Activated naive CD8-positive, alpha-beta T cell treated with anti-CD3 and anti-CD28 coated beads, Interleukin-2, amount 50 U/mL, for 24 hours (primary cell): ENCODE measurements at regions not wholly inside any gene's neighbourhood (a gene's known extent, or its start where the extent isn't known, plus 50 kb on each side); places are given as distances from the start of the nearest gene placed in this dataset.

Source experiments
- ATAC-seq: fragments of 150-1000 bp; cut with Tn5 transposase; one replicate; pipeline ENCODE4 v1.10.0; 2021
- DNase-seq: peaks from one replicate; pipeline ENCODE4 v3.0.0; 2021
- H3K27ac Mint-ChIP-seq: one replicate; pipeline ENCODE4 v1.8.0; 2021; ENCODE audit warnings: mild to moderate bottlenecking, mixed read lengths
- H3K27me3 Mint-ChIP-seq: one replicate; pipeline ENCODE4 v1.8.0; 2021; ENCODE audit warnings: mixed read lengths
- H3K36me3 Mint-ChIP-seq: one replicate; pipeline ENCODE4 v1.8.0; 2021; ENCODE audit warnings: low read depth, mixed read lengths
- H3K4me1 Mint-ChIP-seq: one replicate; pipeline ENCODE4 v1.8.0; 2021; ENCODE audit warnings: mixed read lengths
- H3K4me3 Mint-ChIP-seq: one replicate; pipeline ENCODE4 v1.8.0; 2021; ENCODE audit warnings: mild to moderate bottlenecking, moderate library complexity, mixed read lengths
- H3K9me3 Mint-ChIP-seq: one replicate; pipeline ENCODE4 v1.8.0; 2021; ENCODE audit warnings: mixed read lengths

DNA sequence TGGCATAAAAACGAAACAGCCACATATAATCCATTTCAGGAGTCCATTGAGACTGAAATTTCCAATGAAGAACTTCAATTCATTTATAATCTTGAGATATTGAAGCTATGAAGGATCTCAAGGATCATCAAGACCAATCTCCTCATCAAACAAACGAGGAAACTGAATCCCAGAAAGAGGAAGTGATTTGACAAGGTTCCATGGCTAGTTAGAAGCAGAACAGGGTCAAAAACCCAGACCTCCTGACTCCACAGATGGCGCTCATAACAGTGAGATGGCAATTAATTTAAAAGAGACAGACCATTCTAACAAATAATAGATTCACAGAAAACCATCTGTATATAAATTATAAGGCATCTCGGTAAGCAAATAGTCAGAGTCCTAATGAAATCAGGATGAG, 229.7 kb downstream of the KCTD12 start:
- no peaks in the 10 kb centered on the region for H3K9me3 Mint-ChIP-seq
- H3K27me3 Mint-ChIP-seq, result peaks cover 7% of the 10 kb centered on the region
- no peaks in the 10 kb centered on the region for H3K4me1 Mint-ChIP-seq
- ATAC-seq, result no peak
- no peak for DNase-seq
- H3K36me3 Mint-ChIP-seq, result no peaks in the 10 kb centered on the region
- no peak overlapping the region for H3K27ac Mint-ChIP-seq
- no peak overlapping the region for H3K4me3 Mint-ChIP-seq

DNA sequence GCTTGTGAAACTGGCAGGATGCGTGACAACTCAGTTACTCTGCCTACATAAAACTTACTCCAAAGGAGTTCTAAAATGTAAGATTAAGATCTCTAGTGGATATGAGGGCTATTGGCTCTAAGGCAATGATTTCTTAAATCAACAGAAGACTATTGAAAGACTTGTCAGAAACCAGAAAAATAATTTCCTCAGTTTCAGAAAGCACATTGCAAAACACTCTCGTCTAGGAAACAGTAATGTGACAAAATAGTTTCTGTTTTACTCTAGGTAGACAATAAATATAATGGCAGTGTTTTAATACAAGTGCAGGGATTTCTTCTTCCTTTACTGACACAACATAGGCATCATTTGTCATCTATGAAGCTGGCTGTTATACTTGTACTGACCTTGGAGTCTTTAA, 230.1 kb downstream of the KCTD12 start:
- Mint-ChIP-seq H3K27ac (no peak overlapping the region), H3K4me3 (no peak overlapping the region), H3K36me3 (no peaks in the 10 kb centered on the region), H3K4me1 (no peaks in the 10 kb centered on the region), H3K9me3 (no peaks in the 10 kb centered on the region), H3K27me3 (peaks cover 11% of the 10 kb centered on the region)
- DNase-seq, result no peak
- ATAC-seq, result no peak

DNA sequence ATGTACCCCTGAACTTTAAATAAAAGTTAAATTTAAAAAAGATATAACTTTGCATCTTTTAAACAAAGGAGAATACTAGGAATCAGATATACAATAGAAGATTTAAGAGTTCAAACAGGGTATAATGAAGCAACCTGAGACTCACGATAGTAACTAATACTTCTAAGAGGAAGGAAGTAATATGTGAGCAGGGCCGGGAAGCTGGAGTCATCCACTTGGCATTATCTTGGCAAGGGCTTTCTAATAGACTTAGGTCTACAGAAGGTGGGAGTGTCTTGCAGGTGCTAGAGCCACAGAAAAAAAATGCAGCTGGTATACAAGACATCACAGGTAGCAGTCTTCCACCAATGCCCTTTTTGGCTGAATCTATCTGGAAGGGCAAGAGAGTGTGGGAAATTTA, 231.9 kb downstream of the KCTD12 start:
- H3K36me3 Mint-ChIP-seq, result no peaks in the 10 kb centered on the region
- H3K9me3 Mint-ChIP-seq, result no peaks in the 10 kb centered on the region
- peaks cover 13% of the 10 kb centered on the region for H3K27me3 Mint-ChIP-seq
- ATAC-seq (no peak), DNase-seq (no peak)
- no peak overlapping the region for H3K27ac Mint-ChIP-seq
- no peak overlapping the region for H3K4me3 Mint-ChIP-seq
- H3K4me1 Mint-ChIP-seq, result no peaks in the 10 kb centered on the region

DNA sequence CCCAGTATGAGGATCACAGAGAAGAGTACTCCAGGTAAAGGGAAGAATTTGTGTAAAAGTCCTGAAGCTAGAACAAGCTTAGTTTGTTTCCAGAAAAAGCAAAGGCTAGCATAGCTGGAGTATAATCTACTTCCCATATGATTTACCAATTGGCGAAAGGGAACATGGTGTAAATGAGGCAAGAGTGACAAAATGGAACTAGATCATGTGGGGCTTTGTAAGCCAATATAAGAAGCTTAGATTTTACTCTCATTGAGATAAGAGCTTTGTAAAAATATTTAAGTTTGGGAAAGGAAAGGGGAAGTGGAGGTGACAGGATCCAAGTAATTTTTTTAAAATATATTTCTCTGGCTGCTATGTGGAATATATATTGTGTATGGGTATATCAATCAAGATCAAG, 234.9 kb downstream of the KCTD12 start:
- Mint-ChIP-seq H3K4me1 (no peaks in the 10 kb centered on the region), H3K9me3 (no peaks in the 10 kb centered on the region), H3K36me3 (no peaks in the 10 kb centered on the region), H3K27me3 (peaks cover 19% of the 10 kb centered on the region), H3K4me3 (no peak overlapping the region), H3K27ac (no peak overlapping the region)
- ATAC-seq (no peak), DNase-seq (no peak)

DNA sequence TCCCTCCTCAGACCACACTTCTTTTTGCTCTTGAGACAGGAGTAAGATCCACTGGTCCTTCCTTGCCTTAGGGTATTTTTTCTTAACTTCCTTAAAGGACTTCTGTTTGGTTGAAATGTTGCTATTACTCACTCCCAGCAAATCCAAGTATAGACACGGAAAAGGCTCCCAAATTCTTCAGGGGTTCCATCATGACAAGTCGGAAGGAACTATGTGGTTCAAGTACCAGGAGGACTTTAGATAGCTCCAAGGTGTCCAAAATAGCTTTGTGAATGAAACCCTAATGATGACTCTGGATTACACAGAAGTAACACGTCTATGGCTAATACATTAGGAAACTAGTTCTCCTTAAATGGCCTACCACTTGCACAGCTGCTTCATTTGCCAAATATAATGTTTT, 238.7 kb downstream of the KCTD12 start:
- Mint-ChIP-seq H3K27ac (no peak overlapping the region), H3K27me3 (peaks cover 17% of the 10 kb centered on the region), H3K9me3 (no peaks in the 10 kb centered on the region), H3K36me3 (no peaks in the 10 kb centered on the region), H3K4me1 (no peaks in the 10 kb centered on the region), H3K4me3 (no peak overlapping the region)
- no peak for DNase-seq
- ATAC-seq, result no peak

DNA sequence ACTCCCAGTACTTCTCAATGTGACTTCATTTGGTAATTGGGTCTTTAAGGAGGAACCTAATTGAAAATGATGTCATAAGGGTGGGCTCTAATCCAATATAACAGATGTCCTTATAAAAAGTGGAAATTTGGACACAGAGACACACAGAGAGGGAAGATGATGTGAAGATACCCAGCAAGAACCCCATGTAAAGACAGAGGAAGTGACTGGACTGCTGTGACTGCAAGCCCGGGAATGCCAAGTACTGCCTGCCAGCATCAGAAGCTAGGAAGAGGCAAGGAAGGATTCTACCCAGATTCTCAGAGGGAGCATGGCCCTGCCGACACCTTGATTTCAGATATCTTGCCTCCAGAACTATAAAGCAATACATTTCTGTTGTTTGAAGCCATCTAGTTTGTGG, 239.3 kb downstream of the KCTD12 start:
- no peak for DNase-seq
- no peaks in the 10 kb centered on the region for H3K36me3 Mint-ChIP-seq

DNA sequence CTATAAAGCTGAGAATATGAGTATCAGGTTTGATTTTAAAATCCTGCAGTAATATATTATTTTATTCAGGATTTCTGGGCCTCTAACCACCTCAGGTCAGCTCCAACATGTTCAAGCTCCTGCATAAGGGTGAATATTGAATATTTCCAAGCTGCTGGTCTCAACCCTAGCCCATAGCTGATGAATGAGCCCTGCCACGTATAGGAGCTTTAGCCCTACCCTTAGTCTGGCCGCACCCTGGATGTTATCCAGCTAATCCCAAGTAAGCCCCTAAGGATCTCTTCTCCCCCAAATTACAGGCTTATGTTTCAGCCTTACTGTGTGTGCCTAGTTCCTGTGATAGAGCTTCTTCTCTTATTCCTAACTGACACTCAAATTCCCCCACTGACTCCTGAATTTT, 240.6 kb downstream of the KCTD12 start:
- Mint-ChIP-seq H3K36me3 (no peaks in the 10 kb centered on the region), H3K27me3 (peaks cover 7% of the 10 kb centered on the region), H3K4me3 (no peak overlapping the region), H3K4me1 (no peaks in the 10 kb centered on the region), H3K27ac (no peak overlapping the region), H3K9me3 (no peaks in the 10 kb centered on the region)
- ATAC-seq (no peak), DNase-seq (no peak)

More for the DNA sequence above, 239.3 kb downstream of the KCTD12 start:
- ATAC-seq, result no peak
- Mint-ChIP-seq H3K27ac (no peak overlapping the region), H3K9me3 (no peaks in the 10 kb centered on the region), H3K27me3 (peaks cover 15% of the 10 kb centered on the region), H3K4me1 (no peaks in the 10 kb centered on the region), H3K4me3 (no peak overlapping the region)

DNA sequence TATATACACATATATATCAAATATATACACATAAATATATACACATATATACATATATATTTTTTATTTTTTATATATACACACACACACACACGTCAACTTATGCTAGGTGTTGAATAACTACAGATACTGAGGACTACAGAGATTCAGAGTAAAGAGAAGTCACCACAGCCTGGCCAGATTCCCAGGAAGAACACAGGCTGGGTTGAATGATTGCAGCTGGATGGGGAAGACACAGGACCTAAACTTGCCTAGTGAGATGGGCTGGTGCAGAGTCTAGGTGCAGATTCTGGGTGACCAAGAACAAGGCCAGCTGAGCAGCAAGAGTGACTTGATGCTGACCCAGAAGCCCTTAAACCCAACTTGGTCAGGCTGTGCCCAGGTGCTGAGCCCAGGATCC, 241.3 kb downstream of the KCTD12 start:
- DNase-seq (no peak), ATAC-seq (no peak)
- Mint-ChIP-seq H3K36me3 (no peaks in the 10 kb centered on the region), H3K4me3 (no peak overlapping the region), H3K4me1 (no peaks in the 10 kb centered on the region), H3K27me3 (peaks cover 7% of the 10 kb centered on the region), H3K27ac (no peak overlapping the region), H3K9me3 (no peaks in the 10 kb centered on the region)

DNA sequence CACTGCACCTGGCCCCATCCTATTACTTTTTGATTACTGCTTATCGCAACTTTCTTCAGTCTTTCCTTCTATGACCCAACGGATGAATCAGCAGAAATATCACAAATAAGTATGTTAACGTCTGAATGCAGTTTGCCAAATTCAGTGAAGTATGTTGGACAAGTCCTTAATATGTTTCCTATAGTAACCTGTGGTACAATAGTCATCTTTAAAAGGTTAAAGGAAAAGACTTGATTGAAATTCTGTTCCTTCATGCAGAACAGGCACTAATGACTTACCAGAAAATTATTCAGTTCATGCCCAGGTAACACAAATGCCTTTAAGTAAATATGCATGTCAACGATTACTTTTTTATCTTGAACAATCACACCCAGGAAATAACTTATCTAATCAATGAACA, 242.6 kb downstream of the KCTD12 start:
- no peaks in the 10 kb centered on the region for H3K36me3 Mint-ChIP-seq
- no peaks in the 10 kb centered on the region for H3K4me1 Mint-ChIP-seq
- peaks cover 6% of the 10 kb centered on the region for H3K27me3 Mint-ChIP-seq
- H3K4me3 Mint-ChIP-seq, result no peak overlapping the region
- ATAC-seq (no peak), DNase-seq (no peak)
- H3K9me3 Mint-ChIP-seq, result no peaks in the 10 kb centered on the region
- H3K27ac Mint-ChIP-seq, result no peak overlapping the region

DNA sequence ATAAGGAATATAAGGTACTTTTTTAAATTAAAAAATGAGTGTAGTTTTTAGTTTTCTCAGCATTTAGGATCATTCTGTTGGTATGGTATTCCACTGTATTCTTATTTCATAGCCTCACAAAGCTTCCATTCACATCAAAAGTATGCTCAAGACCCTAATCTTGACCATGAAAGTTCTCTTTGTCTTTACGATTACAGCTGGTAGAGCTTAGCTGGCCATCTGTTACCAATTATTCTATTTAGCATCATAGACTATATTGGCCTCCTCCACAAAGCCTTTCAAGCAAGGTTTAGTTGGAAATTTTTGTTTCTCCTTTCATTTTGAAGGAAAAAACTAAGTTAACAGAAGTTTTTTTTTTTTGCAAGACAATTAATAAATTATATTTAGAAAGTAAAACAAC, 245.1 kb downstream of the KCTD12 start:
- Mint-ChIP-seq H3K27me3 (no peaks in the 10 kb centered on the region), H3K27ac (no peak overlapping the region), H3K4me1 (no peaks in the 10 kb centered on the region), H3K9me3 (no peaks in the 10 kb centered on the region), H3K4me3 (no peak overlapping the region), H3K36me3 (no peaks in the 10 kb centered on the region)
- DNase-seq (no peak), ATAC-seq (no peak)

DNA sequence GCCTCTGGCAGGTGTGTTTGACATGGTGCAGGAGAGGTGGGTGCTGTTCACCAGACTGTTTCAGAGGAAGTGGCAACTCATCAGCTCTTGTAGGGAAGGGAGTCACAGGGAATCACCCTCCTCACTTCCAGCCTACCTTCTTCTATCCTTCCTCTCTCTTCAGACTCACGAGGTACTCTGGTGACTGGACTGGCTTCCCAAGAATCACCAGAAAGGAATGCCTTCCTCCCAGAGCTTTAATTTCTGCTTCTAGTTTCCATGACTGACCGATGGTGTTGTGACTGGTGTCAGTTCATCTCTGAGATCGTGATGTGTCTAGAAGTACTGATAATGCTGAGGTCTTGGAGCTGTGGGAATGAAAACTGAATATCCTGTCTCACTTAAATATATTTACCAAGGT, 247.3 kb downstream of the KCTD12 start:
- H3K27me3 Mint-ChIP-seq, result no peaks in the 10 kb centered on the region

DNA sequence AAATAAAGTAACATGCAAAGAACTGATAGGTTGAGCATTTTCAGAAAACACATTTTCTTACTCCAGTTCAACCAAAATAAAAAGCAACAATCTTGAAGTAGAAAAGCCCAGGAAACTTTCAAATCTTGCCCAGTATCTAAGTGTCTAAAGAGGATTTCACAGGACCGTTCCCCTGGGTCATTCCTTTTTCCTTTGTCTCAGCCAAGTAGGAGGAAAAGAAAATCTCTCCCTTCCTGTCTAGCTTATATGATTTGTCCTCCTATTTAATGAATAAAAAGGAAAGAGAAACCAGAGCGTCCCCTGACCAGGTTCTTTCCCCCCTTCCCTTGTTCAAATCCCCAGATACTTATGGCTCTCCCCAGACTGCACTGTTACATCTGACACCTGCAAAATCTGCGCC, 248.0 kb downstream of the KCTD12 start:
- no peak for DNase-seq
- Mint-ChIP-seq H3K27me3 (no peaks in the 10 kb centered on the region), H3K27ac (no peak overlapping the region), H3K36me3 (no peaks in the 10 kb centered on the region), H3K4me1 (no peaks in the 10 kb centered on the region), H3K4me3 (no peak overlapping the region), H3K9me3 (no peaks in the 10 kb centered on the region)
- ATAC-seq, result no peak

More for the DNA sequence above, 247.3 kb downstream of the KCTD12 start:
- Mint-ChIP-seq H3K36me3 (no peaks in the 10 kb centered on the region), H3K27ac (no peak overlapping the region), H3K4me3 (no peak overlapping the region), H3K4me1 (no peaks in the 10 kb centered on the region), H3K9me3 (no peaks in the 10 kb centered on the region)
- ATAC-seq (no peak), DNase-seq (no peak)

DNA sequence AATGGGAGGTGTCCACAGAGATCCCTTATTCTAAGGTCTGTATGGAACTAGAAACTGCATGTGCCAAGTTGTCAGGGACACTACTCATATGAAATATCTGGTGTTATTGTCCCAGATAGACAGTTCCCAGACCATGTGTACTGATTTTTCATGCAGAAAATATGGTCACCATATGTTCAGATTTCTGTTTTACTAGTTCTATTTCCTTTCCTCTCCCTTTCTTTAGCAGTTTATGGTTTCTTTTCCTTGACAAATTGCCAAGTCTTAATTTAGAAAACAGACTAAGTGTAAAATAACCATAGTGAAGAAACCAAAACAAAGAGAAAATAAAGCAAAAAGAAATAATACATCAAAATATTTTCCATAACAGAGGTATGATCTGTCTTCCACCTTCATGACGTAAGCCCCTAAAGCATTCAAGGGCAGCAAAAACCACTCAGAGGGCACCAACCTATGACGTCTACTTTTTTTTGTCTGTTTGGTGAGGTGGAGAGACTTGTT, 248.5 kb downstream of the KCTD12 start:
- Mint-ChIP-seq H3K9me3 (no peaks in the 10 kb centered on the region), H3K4me3 (no peak overlapping the region), H3K27ac (no peak overlapping the region), H3K27me3 (no peaks in the 10 kb centered on the region), H3K4me1 (no peaks in the 10 kb centered on the region), H3K36me3 (no peaks in the 10 kb centered on the region)
- DNase-seq (no peak), ATAC-seq (no peak)

DNA sequence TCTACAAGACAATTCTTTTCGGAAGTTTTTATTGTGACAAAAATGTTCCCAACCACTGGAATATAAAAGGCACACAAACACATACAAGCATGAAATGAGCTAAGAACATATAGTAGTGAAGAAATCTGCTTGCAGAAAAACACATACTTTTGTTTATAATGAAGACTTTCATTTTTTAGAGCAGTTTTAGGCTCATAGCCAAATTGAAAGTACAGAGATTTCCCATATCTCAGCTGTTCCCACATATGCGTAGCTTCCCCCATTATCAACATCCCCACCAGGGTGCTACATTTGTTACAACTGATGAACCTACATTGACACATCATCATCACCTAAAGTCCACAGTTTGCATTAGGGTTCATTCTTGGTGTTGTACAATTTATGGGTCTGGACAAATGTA, 249.4 kb downstream of the KCTD12 start:
- Mint-ChIP-seq H3K4me3 (no peak overlapping the region), H3K27ac (no peak overlapping the region), H3K4me1 (no peaks in the 10 kb centered on the region), H3K36me3 (no peaks in the 10 kb centered on the region), H3K9me3 (no peaks in the 10 kb centered on the region), H3K27me3 (no peaks in the 10 kb centered on the region)
- ATAC-seq (no peak), DNase-seq (no peak)

DNA sequence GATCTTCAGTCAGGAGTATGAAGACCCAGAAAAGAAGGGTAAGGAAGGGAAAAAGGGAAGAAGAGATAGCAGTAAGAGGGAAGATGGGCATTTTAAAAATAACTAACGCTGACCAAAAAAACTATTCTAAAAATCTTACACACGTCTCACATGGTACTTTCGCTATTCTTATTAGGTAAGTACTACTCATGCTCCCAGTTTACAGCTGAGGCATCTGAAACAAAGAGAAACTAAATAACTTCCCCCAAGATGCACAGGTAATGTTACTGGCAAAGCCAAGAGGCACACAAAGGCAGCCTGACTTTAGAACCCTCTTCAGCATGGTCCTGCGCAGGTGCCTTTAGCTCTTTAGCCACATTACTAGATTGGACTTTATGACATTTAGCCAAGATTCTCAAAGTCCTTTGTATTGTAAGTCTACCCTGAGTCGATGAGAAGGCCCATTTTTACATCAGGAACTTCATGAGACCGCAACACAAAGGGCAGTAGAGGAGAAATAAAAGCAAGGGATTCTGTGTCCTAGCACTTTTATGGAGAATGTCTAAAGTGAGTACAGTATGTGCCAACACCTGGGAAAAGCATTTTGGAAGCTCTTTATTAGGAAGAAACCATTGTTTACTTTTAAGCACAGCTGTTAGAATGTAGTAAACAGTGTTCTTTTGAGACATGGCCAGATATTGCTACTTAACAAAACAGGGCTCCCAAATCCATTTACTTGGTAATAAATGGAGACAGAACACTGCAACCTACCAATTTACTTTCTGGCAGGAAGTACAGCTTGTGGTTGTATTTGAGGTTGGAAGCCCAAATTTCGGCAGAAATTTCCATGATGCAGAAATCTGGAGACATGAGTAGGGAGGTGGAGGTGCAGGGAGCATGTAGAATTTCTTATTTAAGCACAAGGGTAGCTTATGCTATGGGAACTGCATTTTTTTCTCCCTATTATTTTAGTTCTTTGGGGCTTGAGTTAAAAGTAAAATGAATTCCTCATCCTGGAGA, 250.7 kb downstream of the KCTD12 start:
- H3K27ac Mint-ChIP-seq, result no peak overlapping the region
- no peaks in the 10 kb centered on the region for H3K27me3 Mint-ChIP-seq
- no peaks in the 10 kb centered on the region for H3K36me3 Mint-ChIP-seq
- ATAC-seq, result no peak
- no peaks in the 10 kb centered on the region for H3K9me3 Mint-ChIP-seq
- no peak for DNase-seq
- H3K4me1 Mint-ChIP-seq, result no peaks in the 10 kb centered on the region
- no peak overlapping the region for H3K4me3 Mint-ChIP-seq
